ENCODE measurements at regions not wholly inside any gene's neighbourhood (a gene's known extent, or its start where the extent isn't known, plus 50 kb on each side); places are given as distances from the start of the nearest gene placed in this dataset.

DNA sequence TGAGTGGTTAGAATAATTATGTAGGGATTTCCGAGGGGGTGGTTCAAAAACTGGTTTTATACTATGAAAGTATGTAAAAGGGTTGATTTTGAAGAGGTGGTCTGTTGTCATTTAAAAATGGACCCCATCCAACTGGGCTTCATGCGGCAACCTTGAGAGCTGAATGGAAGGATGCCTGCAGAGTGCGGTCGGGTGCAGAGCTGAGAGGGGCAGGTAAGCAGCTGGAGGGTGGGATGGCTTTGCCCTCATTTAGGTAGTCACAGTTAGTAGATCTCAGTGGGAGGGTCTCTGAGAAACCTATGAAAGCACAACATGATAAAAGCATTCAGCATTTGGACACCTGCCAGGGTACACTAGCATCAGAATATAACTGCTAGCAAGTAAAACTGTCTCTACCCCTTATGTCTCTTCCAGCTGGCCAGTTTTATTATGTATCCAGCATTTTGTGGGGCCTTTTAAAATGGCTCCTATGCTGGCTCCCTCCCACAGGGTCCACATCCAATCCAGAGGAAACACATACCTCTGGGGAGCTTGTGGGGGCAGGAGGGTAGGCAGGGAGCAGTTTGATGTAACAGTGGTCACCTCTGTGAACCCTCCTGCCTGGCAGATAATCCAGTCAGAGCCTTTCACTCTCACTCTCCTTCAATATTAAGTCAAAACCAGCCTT is 75.9 kb upstream of the MAGI2 start:
- TF ChIP-seq POLR2A (IDR thresholded peaks at IDR 0.05) = no peak
- TF ChIP-seq, protein P1, sequence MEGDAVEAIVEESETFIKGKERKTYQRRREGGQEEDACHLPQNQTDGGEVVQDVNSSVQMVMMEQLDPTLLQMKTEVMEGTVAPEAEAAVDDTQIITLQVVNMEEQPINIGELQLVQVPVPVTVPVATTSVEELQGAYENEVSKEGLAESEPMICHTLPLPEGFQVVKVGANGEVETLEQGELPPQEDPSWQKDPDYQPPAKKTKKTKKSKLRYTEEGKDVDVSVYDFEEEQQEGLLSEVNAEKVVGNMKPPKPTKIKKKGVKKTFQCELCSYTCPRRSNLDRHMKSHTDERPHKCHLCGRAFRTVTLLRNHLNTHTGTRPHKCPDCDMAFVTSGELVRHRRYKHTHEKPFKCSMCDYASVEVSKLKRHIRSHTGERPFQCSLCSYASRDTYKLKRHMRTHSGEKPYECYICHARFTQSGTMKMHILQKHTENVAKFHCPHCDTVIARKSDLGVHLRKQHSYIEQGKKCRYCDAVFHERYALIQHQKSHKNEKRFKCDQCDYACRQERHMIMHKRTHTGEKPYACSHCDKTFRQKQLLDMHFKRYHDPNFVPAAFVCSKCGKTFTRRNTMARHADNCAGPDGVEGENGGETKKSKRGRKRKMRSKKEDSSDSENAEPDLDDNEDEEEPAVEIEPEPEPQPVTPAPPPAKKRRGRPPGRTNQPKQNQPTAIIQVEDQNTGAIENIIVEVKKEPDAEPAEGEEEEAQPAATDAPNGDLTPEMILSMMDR (IDR thresholded peaks at IDR 0.05) = no peak
- Histone ChIP-seq H3K9me3 (no peaks in the 10 kb centered on the region), H3K27me3 (no peaks in the 10 kb centered on the region), H3K4me1 (no peaks in the 10 kb centered on the region), H3K36me3 (replicated peaks in 1 of 2; ENCODE audit: insufficient read depth in 1 of 2, low read depth in 2 of 2) (no peaks in the 10 kb centered on the region), H3K27ac (no peak overlapping the region), H3K4me3 (no peak overlapping the region)
- WGBS, 2 donors = 74 to 76% methylated on average over 4 of the region's 4 CpGs
- DNase-seq = no peak
- ATAC-seq = no peak
- intact Hi-C loops (cut with DNase I) = no loop called here

DNA sequence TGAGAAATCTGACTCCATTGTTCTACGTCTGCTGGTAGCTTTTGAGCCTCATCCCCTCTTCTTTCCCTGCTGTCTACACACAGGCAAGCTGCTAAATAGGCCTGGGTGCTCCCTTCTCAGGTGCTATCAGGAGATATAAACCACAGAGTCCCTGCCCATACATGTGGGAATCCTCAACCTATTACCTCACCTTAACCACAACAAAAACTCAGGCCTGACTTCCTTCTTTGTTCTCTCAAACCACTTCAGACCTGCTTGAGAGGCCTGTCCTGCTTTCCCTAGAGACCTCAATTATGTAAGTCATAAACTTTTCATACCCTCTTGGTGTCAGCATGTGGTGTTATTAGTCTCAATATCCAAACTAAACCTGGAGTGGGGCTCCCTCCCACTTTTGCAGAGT is 75.0 kb upstream of the MAGI2 start:
- H3K36me3 ChIP-seq (replicated peaks in 1 of 2; ENCODE audit: insufficient read depth in 1 of 2, low read depth in 2 of 2) = no peaks in the 10 kb centered on the region
- no peaks in the 10 kb centered on the region for H3K9me3 ChIP-seq
- no peak overlapping the region for H3K4me3 ChIP-seq
- no peak overlapping the region for H3K27ac ChIP-seq
- intact Hi-C loops (cut with DNase I) = no loop called here
- WGBS, 2 donors = 25 to 52% methylated on average over 1 of the region's 1 CpG
- DNase-seq (no peak), ATAC-seq (no peak)
- TF ChIP-seq, protein P1 (IDR thresholded peaks at IDR 0.05) = no peak
- no peak for TF ChIP-seq POLR2A (IDR thresholded peaks at IDR 0.05)
- no peaks in the 10 kb centered on the region for H3K27me3 ChIP-seq
- no peaks in the 10 kb centered on the region for H3K4me1 ChIP-seq

DNA sequence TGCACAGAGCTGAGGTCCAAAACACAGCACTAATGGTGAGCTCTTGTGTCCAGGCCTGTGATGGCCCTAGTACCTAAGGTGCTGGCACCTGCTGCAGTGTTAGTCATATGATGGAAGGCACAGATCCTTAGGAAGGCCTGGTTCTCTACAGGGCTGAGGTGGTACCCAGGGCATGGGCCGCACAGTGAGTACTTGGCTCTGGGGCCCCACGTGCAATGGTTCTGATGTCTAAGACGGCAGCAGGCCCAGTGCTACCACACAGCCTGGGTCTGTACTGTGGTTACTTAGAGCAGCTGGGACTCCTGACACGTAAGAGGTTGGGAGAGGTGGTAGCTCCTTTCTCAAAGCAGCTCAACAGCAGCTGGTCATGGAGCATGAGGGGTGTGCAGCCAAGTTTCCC is 70.6 kb upstream of the MAGI2 start:
- Histone ChIP-seq H3K27ac (no peak overlapping the region), H3K4me3 (no peak overlapping the region), H3K9me3 (no peaks in the 10 kb centered on the region), H3K4me1 (no peaks in the 10 kb centered on the region), H3K27me3 (no peaks in the 10 kb centered on the region), H3K36me3 (replicated peaks in 1 of 2; ENCODE audit: insufficient read depth in 1 of 2, low read depth in 2 of 2) (no peaks in the 10 kb centered on the region)
- intact Hi-C loops (cut with DNase I) = no loop called here
- WGBS, 2 donors = 60 to 79% methylated on average over 2 to 4 of the region's 4 CpGs
- DNase-seq = no peak
- no peak for ATAC-seq
- TF ChIP-seq, protein P1 (IDR thresholded peaks at IDR 0.05) = no peak
- no peak for TF ChIP-seq POLR2A (IDR thresholded peaks at IDR 0.05)

DNA sequence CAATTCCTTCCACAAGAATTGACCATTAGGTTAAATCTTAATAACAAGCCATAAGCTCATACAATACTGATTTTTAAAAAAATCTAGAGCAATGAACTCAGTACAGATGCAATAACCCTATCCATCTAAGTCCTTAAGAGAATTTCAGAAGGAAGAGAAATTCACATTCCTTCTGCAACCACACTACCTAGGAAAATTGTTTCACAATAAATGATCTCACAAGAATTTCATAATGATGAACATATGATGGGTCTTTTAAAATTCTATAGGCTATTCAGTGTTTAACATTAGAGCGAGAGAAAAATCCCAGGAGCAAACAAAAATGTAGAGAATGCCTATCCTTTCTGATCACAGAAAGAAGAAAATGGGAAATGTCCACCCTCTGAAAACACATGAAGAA is 70.0 kb upstream of the MAGI2 start:
- ATAC-seq (no peak), DNase-seq (no peak)
- Histone ChIP-seq H3K27me3 (no peaks in the 10 kb centered on the region), H3K27ac (no peak overlapping the region), H3K4me3 (no peak overlapping the region), H3K9me3 (no peaks in the 10 kb centered on the region), H3K4me1 (no peaks in the 10 kb centered on the region), H3K36me3 (replicated peaks in 1 of 2; ENCODE audit: insufficient read depth in 1 of 2, low read depth in 2 of 2) (no peaks in the 10 kb centered on the region)
- WGBS, 2 donors = 58 to 71% methylated on average over 1 of the region's 1 CpG
- TF ChIP-seq, protein P1 (IDR thresholded peaks at IDR 0.05) = no peak
- no peak for TF ChIP-seq POLR2A (IDR thresholded peaks at IDR 0.05)
- intact Hi-C loops (cut with DNase I) = no loop called here

DNA sequence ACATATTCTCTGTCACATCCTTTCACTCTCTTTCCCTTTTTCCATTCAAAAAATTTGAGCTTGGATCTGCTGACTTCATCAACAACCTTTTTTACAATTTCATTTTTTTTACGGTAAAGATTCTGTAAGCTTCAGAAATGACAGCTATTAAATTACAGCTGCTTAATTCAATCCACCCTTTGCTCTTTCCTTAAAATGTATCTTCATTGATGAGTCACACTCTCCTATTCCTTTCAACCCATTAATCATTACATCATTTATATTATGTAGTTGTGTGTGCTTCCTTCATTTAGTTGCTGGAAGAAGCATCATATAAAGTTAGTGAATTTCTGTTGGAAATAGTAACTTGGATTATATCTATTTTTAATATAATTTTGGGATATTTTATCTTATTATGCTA is 67.1 kb upstream of the MAGI2 start:
- H3K27ac ChIP-seq = no peak overlapping the region
- H3K36me3 ChIP-seq (replicated peaks in 1 of 2; ENCODE audit: insufficient read depth in 1 of 2, low read depth in 2 of 2) = no peaks in the 10 kb centered on the region
- H3K27me3 ChIP-seq = no peaks in the 10 kb centered on the region
- no peak overlapping the region for H3K4me3 ChIP-seq
- 83 to 89% methylated on average over 1 of the region's 1 CpG for WGBS, 2 donors
- no peak for DNase-seq
- TF ChIP-seq, protein P1 (IDR thresholded peaks at IDR 0.05) = no peak
- no peak for TF ChIP-seq POLR2A (IDR thresholded peaks at IDR 0.05)
- intact Hi-C loops (cut with DNase I) = no loop called here
- ATAC-seq = no peak
- no peaks in the 10 kb centered on the region for H3K9me3 ChIP-seq
- no peaks in the 10 kb centered on the region for H3K4me1 ChIP-seq
